NCI-H2227 treated with DMSO at 0.1 percent for 48 hours (cell line): ENCODE measurements at regions not wholly inside any gene's neighbourhood (a gene's known extent, or its start where the extent isn't known, plus 50 kb on each side); places are given as distances from the start of the nearest gene placed in this dataset.

ENCODE experiments used
- DNase-seq: peaks from one replicate; lab custom pipeline; 2025; lab: John Stamatoyannopoulos, UW

GRCh38 chr22:23522623-23523251, 57.4 kb downstream of the IGLL1 start:
- DNase-seq = no peak

- peak; percentile 96 for DNase-seq
These were observed 58.5 kb downstream of the IGLL1 start for GRCh38 chr22:23521441-23522113.

GRCh38 chr22:23520863-23521440, 59.1 kb downstream of the IGLL1 start:
- no peak for DNase-seq

- DNase-seq = no peak
These were observed 60.5 kb downstream of the IGLL1 start for GRCh38 chr22:23519442-23520157.

GRCh38 chr22:23518376-23519187, 61.5 kb downstream of the IGLL1 start:
- DNase-seq = no peak

- no peak for DNase-seq
These were observed 62.2 kb downstream of the IGLL1 start for GRCh38 chr22:23517804-23518375.

GRCh38 chr22:23516304-23516703, 63.8 kb downstream of the IGLL1 start:
- DNase-seq = no peak

GRCh38 chr22:23514322-23515038, 65.6 kb downstream of the IGLL1 start:
- no peak for DNase-seq

GRCh38 chr22:23513705-23514104, 66.4 kb downstream of the IGLL1 start:
- no peak for DNase-seq

- DNase-seq = no peak
These were observed 67.0 kb downstream of the IGLL1 start for GRCh38 chr22:23513133-23513532.

GRCh38 chr22:23512721-23513120, 67.4 kb downstream of the IGLL1 start:
- DNase-seq = no peak

- no peak for DNase-seq
These were observed 67.8 kb downstream of the IGLL1 start for GRCh38 chr22:23512348-23512705.

- DNase-seq = no peak
These were observed 68.3 kb downstream of the IGLL1 start for GRCh38 chr22:23511627-23512347.

GRCh38 chr22:23509571-23510302, 70.4 kb downstream of the IGLL1 start:
- no peak for DNase-seq

- DNase-seq = no peak
These were observed 75.6 kb downstream of the IGLL1 start for GRCh38 chr22:23504516-23504915.

GRCh38 chr22:23503736-23504440, 76.2 kb downstream of the IGLL1 start:
- DNase-seq = no peak

- no peak for DNase-seq
These were observed 76.9 kb downstream of the IGLL1 start for GRCh38 chr22:23503142-23503541.

GRCh38 chr22:23501708-23502107, 78.4 kb downstream of the IGLL1 start:
- no peak for DNase-seq

GRCh38 chr22:23501261-23501619, 78.8 kb downstream of the IGLL1 start:
- no peak for DNase-seq
